Uterus (tissue), 2 donors: ENCODE measurements at regions not wholly inside any gene's neighbourhood (a gene's known extent, or its start where the extent isn't known, plus 50 kb on each side); places are given as distances from the start of the nearest gene placed in this dataset.

Experiments used
- CTCF ChIP-seq, 4 experiments: fragments of 200-600 bp in 2 of 4; fragments of 450-650 bp in 2 of 4; sonication (generic) in 2 of 4; IDR thresholded peaks; one replicate each; pipeline ENCODE4 v1.5.1; 2016 to 2019; ENCODE audit warnings: antibody characterized with exemption in 4 of 4, mild to moderate bottlenecking in 2 of 4, moderate library complexity in 1 of 4
- POLR2A ChIP-seq, 2 donors: fragments of 450-650 bp; IDR thresholded peaks; one replicate each; pipeline ENCODE4 v1.6.1; 2016; ENCODE audit warnings: antibody characterized with exemption in 2 of 2, mild to moderate bottlenecking in 1 of 2, moderate library complexity in 1 of 2

DNA sequence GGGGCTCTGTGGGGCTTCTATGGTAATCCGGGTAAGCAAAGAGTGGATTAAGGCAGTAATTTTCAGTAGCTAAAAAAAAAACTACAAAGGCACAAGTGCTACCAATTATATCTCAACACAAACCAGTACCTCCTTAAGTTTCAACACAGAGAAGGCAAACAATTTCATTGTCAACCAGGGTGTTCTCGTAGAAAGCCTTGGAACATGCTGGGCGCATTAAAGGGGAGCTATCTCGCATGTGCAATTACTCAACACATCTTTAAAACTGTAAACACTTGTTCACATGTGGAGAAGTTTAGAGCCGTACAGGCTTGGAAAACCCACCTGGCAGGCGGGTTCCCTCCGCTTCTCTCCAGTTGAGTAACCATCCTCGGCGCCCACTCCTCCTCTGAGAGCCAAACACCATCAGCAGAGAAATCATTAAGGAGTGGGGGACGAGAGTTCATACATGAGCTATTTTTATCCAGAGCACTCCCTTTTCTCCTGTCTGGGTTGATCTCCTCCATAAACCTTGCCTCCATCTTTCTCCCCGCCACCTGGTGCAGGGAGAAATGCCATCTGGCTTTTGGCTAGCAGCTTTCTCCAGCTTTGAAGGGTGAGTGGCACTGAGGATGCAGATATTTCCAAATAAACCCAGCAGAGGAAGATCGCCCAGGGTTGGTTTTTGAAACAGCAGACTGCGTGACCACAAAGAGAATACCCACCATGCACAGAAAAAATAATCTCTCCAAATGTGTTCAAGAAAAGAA, 287.1 kb downstream of the WDR11 start:
- TF ChIP-seq CTCF (IDR thresholded peaks at IDR 0.05) (no peak), POLR2A (IDR thresholded peaks at IDR 0.05) (no peak)
